ENCODE measurements at regions not wholly inside any gene's neighbourhood (a gene's known extent, or its start where the extent isn't known, plus 50 kb on each side); places are given as distances from the start of the nearest gene placed in this dataset.
"Not testable (repeated sequence)": the region's sequence is repeated elsewhere in the genome, so short reads cannot be mapped to it uniquely, and the experiment has no call there.

DNA sequence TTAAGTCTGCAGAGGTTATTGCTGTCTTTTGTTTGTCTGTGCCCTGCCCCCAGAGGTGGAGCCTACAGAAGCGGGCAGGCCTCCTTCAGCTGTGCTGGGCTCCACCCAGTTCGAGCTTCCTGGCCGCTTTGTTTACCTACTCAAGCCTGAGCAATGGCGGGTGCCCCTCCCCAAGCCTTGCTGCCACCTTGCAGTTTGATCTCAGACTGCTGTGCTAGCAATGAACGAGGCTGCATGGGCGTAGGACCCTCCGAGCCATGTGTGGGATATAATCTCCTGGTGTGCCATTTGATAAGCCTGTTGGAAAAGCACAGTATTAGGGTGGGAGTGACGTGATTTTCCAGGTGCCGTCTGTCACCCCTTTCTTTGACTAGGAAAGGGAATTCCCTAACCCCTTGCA, 720.6 kb downstream of the PCDH17 start:
- DNase-seq (ENCODE audit: low read depth in 2 of 2): not testable (repeated sequence)

DNA sequence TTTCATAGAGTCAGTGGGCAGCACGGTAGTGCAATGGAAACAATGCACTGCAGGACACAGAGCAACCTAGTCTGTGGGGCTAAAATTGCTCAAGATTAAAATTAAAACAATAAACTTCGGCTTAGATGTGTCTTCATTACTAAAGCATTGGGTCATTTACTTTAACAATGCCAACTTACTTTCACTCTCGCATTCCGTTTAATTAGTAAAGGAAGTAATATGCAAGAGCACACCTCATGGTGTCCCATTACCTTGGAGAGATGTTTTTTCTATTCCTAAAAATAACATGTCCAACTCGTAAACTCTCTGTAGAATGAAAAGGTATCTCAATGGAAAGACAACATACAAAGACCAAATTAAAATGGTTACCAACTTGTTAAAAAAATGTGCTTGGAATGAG, 738.4 kb downstream of the PCDH17 start:
- no peak for DNase-seq (ENCODE audit: low read depth in 2 of 2)

DNA sequence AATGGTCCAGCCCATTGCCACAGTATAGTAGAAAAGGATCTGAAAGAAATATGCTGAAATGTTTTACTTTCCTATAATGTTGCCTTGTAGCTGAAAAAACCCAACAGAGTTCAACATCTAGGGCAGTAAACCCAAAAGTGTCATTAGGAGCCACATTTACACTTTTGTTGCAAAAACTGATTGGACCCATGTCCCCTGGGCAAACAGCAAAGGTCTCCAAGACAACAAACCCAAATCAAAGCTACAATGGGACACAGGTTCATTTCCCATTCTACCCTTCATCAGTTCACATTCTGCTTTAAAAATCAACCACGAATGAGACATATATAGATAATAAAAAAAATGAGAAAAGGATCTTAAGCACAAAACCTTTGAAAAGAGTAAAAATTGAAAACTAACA, 744.8 kb downstream of the PCDH17 start:
- no peak for DNase-seq (ENCODE audit: low read depth in 2 of 2)

DNA sequence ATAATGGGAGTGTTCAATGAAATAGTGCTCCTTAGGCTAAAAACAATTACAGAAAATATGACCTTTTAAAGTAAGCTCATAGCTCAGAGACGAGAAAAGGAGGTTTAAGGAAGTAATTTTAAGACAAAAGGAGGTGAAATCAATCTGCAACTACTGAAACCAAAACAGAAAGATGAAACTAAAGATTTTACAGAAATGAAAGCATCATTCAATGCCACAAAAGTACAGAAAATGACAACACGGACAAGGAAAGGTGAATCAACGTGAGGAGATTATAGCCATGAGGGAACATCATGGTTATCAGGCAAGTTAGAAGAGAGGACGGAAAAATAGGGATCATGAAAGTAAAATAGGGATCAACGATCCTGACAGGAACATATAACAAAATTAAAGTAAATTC, 745.2 kb downstream of the PCDH17 start:
- DNase-seq (ENCODE audit: low read depth in 2 of 2): no peak

GRCh38 chr13:58379221-58379620, 747.7 kb downstream of the PCDH17 start:
- DNase-seq (ENCODE audit: low read depth in 2 of 2): no peak

GRCh38 chr13:58385336-58385735, 753.8 kb downstream of the PCDH17 start:
- not testable (repeated sequence) for DNase-seq (ENCODE audit: low read depth in 2 of 2)

GRCh38 chr13:58397596-58398387, 766.2 kb downstream of the PCDH17 start:
- no peak for DNase-seq (ENCODE audit: low read depth in 2 of 2)

- DNase-seq (ENCODE audit: low read depth in 2 of 2): no peak
Observed at GRCh38 chr13:58399263-58399662, 767.7 kb downstream of the PCDH17 start.

GRCh38 chr13:58406545-58406944, 775.0 kb downstream of the PCDH17 start:
- no peak for DNase-seq (ENCODE audit: low read depth in 2 of 2)

DNA sequence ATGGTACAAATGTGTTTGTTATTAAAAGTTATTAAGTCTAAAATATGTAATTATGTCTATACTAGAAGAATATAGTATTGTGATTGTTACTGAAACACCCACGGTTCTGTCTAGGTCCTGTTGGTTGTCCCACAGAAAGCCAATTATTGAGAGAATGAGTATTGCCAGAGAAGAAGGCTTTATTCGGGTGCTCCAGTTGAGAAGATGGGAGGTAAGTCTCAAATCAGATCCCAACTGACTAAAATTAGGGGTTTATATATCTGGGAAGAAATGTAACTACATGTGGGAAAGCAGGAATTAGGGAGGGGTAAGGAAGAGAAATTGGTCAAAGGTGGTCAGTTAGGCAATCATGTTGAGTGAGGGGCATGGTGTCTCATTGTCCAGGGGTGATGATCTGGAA, 798.4 kb downstream of the PCDH17 start:
- DNase-seq (ENCODE audit: low read depth in 2 of 2): no peak

DNA sequence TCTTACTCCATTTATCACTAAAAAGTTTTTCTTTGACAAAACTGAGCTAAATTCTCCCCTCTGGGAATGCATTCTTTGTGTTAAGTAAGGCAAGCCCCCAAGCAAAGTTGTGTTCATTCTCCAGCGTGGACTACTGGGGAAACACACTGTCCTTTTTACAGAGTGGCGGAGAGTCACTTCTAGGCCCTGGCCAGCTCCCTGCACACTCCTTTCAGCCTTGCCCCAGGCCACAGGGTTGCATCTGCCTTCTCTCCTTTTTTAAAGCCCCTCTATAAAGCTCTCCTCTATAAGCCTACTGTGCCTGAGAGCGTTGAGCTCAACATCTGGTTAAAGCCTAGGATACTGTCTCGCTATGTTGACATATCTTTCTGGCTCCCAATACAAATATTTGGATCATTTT, 803.4 kb downstream of the PCDH17 start:
- no peak for DNase-seq (ENCODE audit: low read depth in 2 of 2)

- no peak for DNase-seq (ENCODE audit: low read depth in 2 of 2)
Observed at GRCh38 chr13:58437427-58437826, 805.9 kb downstream of the PCDH17 start.

- no peak for DNase-seq (ENCODE audit: low read depth in 2 of 2)
Observed at GRCh38 chr13:58446979-58447378, 815.4 kb downstream of the PCDH17 start.

DNA sequence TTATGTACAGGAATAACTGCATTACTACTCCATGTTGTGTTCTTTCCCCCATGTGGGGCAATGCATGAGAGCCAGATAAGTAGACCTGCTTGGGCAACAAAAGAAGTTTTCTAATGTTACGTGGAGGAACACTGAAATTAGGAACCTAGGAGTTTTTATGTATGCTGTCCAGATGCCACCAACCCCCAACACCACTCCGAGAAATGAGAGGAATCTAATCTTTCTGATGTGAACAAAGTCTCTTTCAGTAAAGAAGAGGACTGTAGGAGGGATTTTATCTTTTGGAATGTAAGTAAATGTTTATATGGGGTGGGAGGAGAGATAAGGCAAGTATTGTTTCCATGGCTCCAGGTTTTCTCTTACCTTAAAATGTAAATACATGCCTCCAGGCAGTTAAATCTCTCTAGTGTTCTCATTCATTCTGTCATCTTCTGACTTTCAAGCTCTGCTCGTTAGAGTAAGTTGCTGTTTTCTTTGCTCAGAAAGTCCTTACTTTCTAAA, 820.6 kb downstream of the PCDH17 start:
- no peak for DNase-seq (ENCODE audit: low read depth in 2 of 2)

DNA sequence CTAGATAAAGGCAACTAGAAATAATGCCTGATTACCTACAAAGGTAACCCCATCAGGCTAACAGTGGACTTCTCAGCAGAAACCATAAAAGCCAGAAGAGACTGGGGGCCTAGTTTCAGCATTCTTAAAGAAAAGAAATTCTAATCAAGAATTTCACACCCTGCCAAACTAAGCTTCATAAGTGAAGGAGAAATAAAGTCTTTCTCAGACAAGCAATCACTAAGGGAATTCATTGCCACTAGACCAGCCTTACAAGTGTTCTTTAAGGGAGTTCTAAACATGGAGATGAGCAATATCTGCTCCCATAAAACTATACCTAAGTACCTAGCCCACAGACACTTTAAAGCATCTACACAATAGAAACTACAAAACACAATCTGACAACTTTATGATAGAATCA, 823.5 kb downstream of the PCDH17 start:
- DNase-seq (ENCODE audit: low read depth in 2 of 2): no peak

DNA sequence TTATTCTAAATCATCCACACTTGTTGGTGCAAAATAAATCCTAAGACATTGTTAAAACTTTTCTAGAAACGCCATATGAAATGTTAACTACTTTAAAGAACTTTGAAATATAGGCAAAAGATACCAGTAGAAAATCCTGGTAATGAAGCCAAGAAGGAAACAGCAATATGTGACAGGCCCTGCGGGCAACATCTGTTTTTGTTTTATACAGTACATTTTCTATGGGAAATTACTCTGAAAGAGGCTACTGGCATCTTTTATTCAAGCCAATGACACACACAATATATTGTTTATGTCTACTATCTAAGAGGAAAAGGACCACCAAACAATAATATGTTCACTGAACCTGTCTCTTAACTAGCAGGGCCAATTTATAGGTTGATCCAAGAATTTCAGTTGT, 829.7 kb downstream of the PCDH17 start:
- no peak for DNase-seq (ENCODE audit: low read depth in 2 of 2)

GRCh38 chr13:58463841-58464240, 832.3 kb downstream of the PCDH17 start:
- DNase-seq (ENCODE audit: low read depth in 2 of 2): no peak

- no peak for DNase-seq (ENCODE audit: low read depth in 2 of 2)
Observed at GRCh38 chr13:58467176-58467575, 835.6 kb downstream of the PCDH17 start.

GRCh38 chr13:58472483-58472882, 840.9 kb downstream of the PCDH17 start:
- no peak for DNase-seq (ENCODE audit: low read depth in 2 of 2)

- no peak for DNase-seq (ENCODE audit: low read depth in 2 of 2)
Observed at GRCh38 chr13:58474581-58474980, 843.0 kb downstream of the PCDH17 start.

DNA sequence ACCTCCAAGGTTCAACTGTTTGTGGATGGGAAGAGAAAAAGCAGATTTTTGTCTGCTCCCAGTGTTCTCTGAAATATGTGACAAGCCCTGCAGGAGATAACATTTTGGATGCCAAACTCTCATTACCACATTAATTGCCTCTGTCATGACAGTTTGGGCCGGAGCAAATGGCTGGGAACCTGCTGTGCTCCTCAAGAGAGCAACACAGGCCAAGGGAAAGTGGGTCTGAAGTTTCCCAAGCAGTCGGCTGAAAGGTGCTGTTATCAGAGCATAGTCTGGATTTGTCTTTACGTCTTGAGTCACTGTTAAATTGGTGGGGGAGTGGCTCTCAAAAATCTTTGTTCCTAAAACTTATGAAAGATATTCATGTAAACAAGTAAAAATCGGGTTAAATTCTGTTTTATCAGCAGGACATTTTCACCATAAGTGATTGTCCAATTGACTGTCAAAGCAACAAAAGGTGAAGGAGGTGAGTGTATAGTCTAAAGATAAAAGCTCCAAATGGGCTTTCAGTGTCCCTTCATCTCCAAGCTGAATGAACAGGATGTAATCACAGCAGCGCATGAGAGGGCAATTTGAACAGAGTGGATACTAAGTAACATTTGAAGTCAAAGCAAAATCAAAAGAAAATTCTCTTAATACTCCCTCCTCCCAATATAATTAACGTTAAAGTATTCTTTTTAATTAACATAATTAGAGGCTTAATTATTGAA, 844.8 kb downstream of the PCDH17 start:
- no peak for DNase-seq (ENCODE audit: low read depth in 2 of 2)

- DNase-seq (ENCODE audit: low read depth in 2 of 2): no peak
Observed at GRCh38 chr13:58478858-58479257, 847.3 kb downstream of the PCDH17 start.

- DNase-seq (ENCODE audit: low read depth in 2 of 2): no peak
Observed at GRCh38 chr13:58480061-58480460, 848.5 kb downstream of the PCDH17 start.

All from stimulated activated CD4-positive, alpha-beta T cell treated with anti-CD3 and anti-CD28 coated beads, Interleukin-15, amount 100 ng/mL, for 48 hours (primary cell).